ENCODE measurements at regions not wholly inside any gene's neighbourhood (a gene's known extent, or its start where the extent isn't known, plus 50 kb on each side); places are given as distances from the start of the nearest gene placed in this dataset.

DNA sequence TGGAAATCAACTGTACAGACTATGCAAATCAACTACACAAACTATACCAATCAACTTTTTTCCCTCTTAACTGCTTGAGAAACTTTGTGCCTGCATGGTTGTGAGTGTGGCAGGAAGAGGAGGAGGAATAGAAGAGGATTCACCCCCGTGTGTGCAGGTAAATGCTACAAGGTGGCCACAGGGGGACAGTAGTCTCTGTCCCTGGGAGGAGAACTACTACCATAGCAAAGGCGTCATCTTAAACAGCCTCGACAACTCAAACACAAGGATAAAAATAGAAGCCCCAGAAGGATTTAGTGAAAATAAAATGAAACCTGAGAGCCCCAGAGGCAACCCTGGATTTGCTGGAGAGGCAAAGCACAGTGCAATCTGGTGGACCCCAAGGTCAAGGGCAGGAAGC lies 199.5 kb upstream of the DYNLRB2 start:
- H3K4me2 ChIP-seq (ENCODE audit: low read depth, low read length, poor library complexity, severe bottlenecking) = no peak overlapping the region
- no peaks in the 10 kb centered on the region for H3K79me2 ChIP-seq (ENCODE audit: insufficient read depth, low read length)
- H4K20me1 ChIP-seq (ENCODE audit: insufficient read depth, low read length, poor library complexity, severe bottlenecking) = no peaks in the 10 kb centered on the region
- no peak overlapping the region for H2AFZ ChIP-seq (ENCODE audit: low read length)
- no peaks in the 10 kb centered on the region for H3K36me3 ChIP-seq (ENCODE audit: insufficient read depth, low read length)
- no peaks in the 10 kb centered on the region for H3K9me3 ChIP-seq (ENCODE audit: insufficient read depth, low read depth, low read length)
- no peaks in the 10 kb centered on the region for H3F3A ChIP-seq (ENCODE audit: low read depth)
- no peaks in the 10 kb centered on the region for H3K27me3 ChIP-seq (ENCODE audit: insufficient read depth, low read length, poor library complexity, severe bottlenecking)
- no peaks in the 10 kb centered on the region for H3K4me1 ChIP-seq (ENCODE audit: insufficient read depth, low read length, poor library complexity, severe bottlenecking)
- H3K9me2 ChIP-seq (replicated peaks; ENCODE audit: low read depth, low read length) = no peaks in the 10 kb centered on the region
- no peak overlapping the region for H3K9ac ChIP-seq (ENCODE audit: low read depth, low read length, poor library complexity, severe bottlenecking)
- no peak overlapping the region for H3K4me3 ChIP-seq (ENCODE audit: low read length, poor library complexity, severe bottlenecking)
- TF ChIP-seq, protein P1, sequence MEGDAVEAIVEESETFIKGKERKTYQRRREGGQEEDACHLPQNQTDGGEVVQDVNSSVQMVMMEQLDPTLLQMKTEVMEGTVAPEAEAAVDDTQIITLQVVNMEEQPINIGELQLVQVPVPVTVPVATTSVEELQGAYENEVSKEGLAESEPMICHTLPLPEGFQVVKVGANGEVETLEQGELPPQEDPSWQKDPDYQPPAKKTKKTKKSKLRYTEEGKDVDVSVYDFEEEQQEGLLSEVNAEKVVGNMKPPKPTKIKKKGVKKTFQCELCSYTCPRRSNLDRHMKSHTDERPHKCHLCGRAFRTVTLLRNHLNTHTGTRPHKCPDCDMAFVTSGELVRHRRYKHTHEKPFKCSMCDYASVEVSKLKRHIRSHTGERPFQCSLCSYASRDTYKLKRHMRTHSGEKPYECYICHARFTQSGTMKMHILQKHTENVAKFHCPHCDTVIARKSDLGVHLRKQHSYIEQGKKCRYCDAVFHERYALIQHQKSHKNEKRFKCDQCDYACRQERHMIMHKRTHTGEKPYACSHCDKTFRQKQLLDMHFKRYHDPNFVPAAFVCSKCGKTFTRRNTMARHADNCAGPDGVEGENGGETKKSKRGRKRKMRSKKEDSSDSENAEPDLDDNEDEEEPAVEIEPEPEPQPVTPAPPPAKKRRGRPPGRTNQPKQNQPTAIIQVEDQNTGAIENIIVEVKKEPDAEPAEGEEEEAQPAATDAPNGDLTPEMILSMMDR (conservative IDR thresholded peaks at IDR 0.05; ENCODE audit: low read length) = no peak; the same call in 1 of the 2 replicates
- no peak for TF ChIP-seq EZH2phosphoT487 (IDR thresholded peaks at IDR 0.05; ENCODE audit: borderline replicate concordance)

DNA sequence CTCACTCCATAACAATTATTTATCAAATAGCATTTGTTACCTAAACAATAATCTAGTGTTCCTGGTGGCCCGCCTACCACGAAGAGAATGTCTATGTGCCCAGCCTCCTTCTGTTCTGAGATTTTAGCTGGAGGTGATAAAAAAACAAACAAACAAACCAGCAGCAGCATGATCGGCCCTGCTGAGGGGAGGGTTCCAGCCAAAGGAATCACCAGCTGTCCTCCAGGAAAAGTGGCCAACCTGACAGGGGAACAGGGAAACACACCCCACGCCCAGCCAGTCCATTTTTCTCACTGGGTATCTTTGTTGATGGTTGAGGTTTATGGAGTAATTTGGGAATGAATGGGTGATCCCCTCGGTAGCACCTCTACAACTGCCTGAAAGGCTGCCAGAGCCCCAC lies 203.0 kb upstream of the DYNLRB2 start:
- Histone ChIP-seq H3K9me3 (ENCODE audit: insufficient read depth, low read depth, low read length) (no peaks in the 10 kb centered on the region), H3K4me3 (ENCODE audit: low read length, poor library complexity, severe bottlenecking) (no peak overlapping the region), H3K36me3 (ENCODE audit: insufficient read depth, low read length) (no peaks in the 10 kb centered on the region), H3K9me2 (replicated peaks; ENCODE audit: low read depth, low read length) (no peaks in the 10 kb centered on the region), H3K9ac (ENCODE audit: low read depth, low read length, poor library complexity, severe bottlenecking) (no peak overlapping the region), H3K4me2 (ENCODE audit: low read depth, low read length, poor library complexity, severe bottlenecking) (no peak overlapping the region), H3K79me2 (ENCODE audit: insufficient read depth, low read length) (no peaks in the 10 kb centered on the region), H2AFZ (ENCODE audit: low read length) (no peak overlapping the region), H3K4me1 (ENCODE audit: insufficient read depth, low read length, poor library complexity, severe bottlenecking) (no peaks in the 10 kb centered on the region), H3K27me3 (ENCODE audit: insufficient read depth, low read length, poor library complexity, severe bottlenecking) (no peaks in the 10 kb centered on the region), H4K20me1 (ENCODE audit: insufficient read depth, low read length, poor library complexity, severe bottlenecking) (no peaks in the 10 kb centered on the region), H3F3A (ENCODE audit: low read depth) (no peaks in the 10 kb centered on the region)
- TF ChIP-seq, protein P1 (conservative IDR thresholded peaks at IDR 0.05; ENCODE audit: low read length) = no peak
- TF ChIP-seq EZH2phosphoT487 (IDR thresholded peaks at IDR 0.05; ENCODE audit: borderline replicate concordance) = no peak

DNA sequence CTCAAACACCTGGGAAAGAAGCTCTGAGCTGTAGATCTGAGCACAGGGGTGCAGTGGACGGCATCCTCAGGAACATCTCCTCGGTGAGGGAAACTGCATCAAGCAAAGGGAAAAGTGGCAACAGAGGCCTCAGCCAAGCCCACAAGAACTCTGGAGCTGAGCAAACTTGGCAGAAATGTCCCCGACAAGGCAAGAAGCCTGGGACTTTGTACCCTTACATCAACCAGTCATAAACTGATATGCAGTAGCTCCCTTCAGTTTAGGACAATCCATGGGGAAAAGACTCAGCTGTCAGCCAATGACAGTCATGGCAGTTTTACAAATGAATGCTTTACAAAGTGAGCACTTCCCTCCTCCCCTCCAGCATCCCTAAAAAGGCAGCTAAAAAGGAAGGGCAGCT lies 210.0 kb upstream of the DYNLRB2 start:
- no peaks in the 10 kb centered on the region for H3K79me2 ChIP-seq (ENCODE audit: insufficient read depth, low read length)
- no peaks in the 10 kb centered on the region for H3K36me3 ChIP-seq (ENCODE audit: insufficient read depth, low read length)
- no peaks in the 10 kb centered on the region for H4K20me1 ChIP-seq (ENCODE audit: insufficient read depth, low read length, poor library complexity, severe bottlenecking)
- no peaks in the 10 kb centered on the region for H3K9me3 ChIP-seq (ENCODE audit: insufficient read depth, low read depth, low read length)
- no peaks in the 10 kb centered on the region for H3K27me3 ChIP-seq (ENCODE audit: insufficient read depth, low read length, poor library complexity, severe bottlenecking)
- no peak overlapping the region for H3K4me2 ChIP-seq (ENCODE audit: low read depth, low read length, poor library complexity, severe bottlenecking)
- H3K9ac ChIP-seq (ENCODE audit: low read depth, low read length, poor library complexity, severe bottlenecking) = no peak overlapping the region
- H3K4me1 ChIP-seq (ENCODE audit: insufficient read depth, low read length, poor library complexity, severe bottlenecking) = no peaks in the 10 kb centered on the region
- no peaks in the 10 kb centered on the region for H3F3A ChIP-seq (ENCODE audit: low read depth)
- no peak overlapping the region for H2AFZ ChIP-seq (ENCODE audit: low read length)
- no peak for TF ChIP-seq EZH2phosphoT487 (IDR thresholded peaks at IDR 0.05; ENCODE audit: borderline replicate concordance)
- TF ChIP-seq, protein P1 (conservative IDR thresholded peaks at IDR 0.05; ENCODE audit: low read length) = no peak
- H3K9me2 ChIP-seq (replicated peaks; ENCODE audit: low read depth, low read length) = no peaks in the 10 kb centered on the region
- no peak overlapping the region for H3K4me3 ChIP-seq (ENCODE audit: low read length, poor library complexity, severe bottlenecking)
